MM.1S (cell line): ENCODE measurements at regions not wholly inside any gene's neighbourhood (a gene's known extent, or its start where the extent isn't known, plus 50 kb on each side); places are given as distances from the start of the nearest gene placed in this dataset.

ENCODE experiments used
- DNase-seq: peaks from one replicate; pipeline ENCODE4 v3.0.0-alpha.2; 2015
- H2AFZ ChIP-seq: fragments of 300-600 bp; sonication (generic); 2 replicates; pipeline ENCODE4 v1.6.0; 2016; ENCODE audit warnings: antibody characterized with exemption, low read length
- H3F3A ChIP-seq: fragments of 300-600 bp; sonication (generic); 2 replicates; pipeline ENCODE4 v1.6.1; 2016; ENCODE audit warnings: mild to moderate bottlenecking, antibody characterized with exemption, low read length, moderate library complexity, mixed read lengths; ENCODE audit not compliant: insufficient read depth
- H3K27ac ChIP-seq: fragments of 300-600 bp; sonication (generic); 2 replicates; pipeline ENCODE4 v1.5.1; 2016; ENCODE audit warnings: mild to moderate bottlenecking, low read length
- H3K27me3 ChIP-seq: fragments of 300-600 bp; sonication (generic); replicated peaks from 2 replicates; pipeline ENCODE4 v1.6.0; 2016; ENCODE audit warnings: low read length; ENCODE audit not compliant: insufficient read depth
- H3K36me3 ChIP-seq: fragments of 300-600 bp; sonication (generic); replicated peaks from 2 replicates; pipeline ENCODE4 v1.6.1; 2016; ENCODE audit warnings: mild to moderate bottlenecking, low read length, mixed read lengths; ENCODE audit not compliant: insufficient read depth
- H3K4me1 ChIP-seq: fragments of 300-600 bp; sonication (generic); 2 replicates; pipeline ENCODE4 v1.6.1; 2016; ENCODE audit warnings: low read length, mixed read lengths
- H3K4me2 ChIP-seq: fragments of 300-600 bp; sonication (generic); 2 replicates; pipeline ENCODE4 v1.6.0; 2016; ENCODE audit warnings: low read depth, low read length
- H3K4me3 ChIP-seq: fragments of 300-600 bp; sonication (generic); 2 replicates; pipeline ENCODE4 v1.5.1; 2016; ENCODE audit warnings: low read length, mixed read lengths
- H3K79me2 ChIP-seq: fragments of 300-600 bp; sonication (generic); 2 replicates; pipeline ENCODE4 v1.6.1; 2016; ENCODE audit warnings: mixed run types, low read length, mixed read lengths
- H3K9ac ChIP-seq: fragments of 300-600 bp; sonication (generic); 2 replicates; pipeline ENCODE4 v1.6.1; 2016; ENCODE audit warnings: low read length, mixed read lengths
- H3K9me2 ChIP-seq: fragments of 300-600 bp; sonication (generic); replicated peaks from 2 replicates; pipeline ENCODE4 v1.6.1; 2016; ENCODE audit warnings: mild to moderate bottlenecking, low read length, mixed read lengths; ENCODE audit not compliant: insufficient read depth
- H3K9me3 ChIP-seq: fragments of 300-600 bp; sonication (generic); replicated peaks from 2 replicates; pipeline ENCODE4 v1.6.1; 2016; ENCODE audit warnings: mild to moderate bottlenecking, low read length, mixed read lengths; ENCODE audit not compliant: insufficient read depth
- H4K20me1 ChIP-seq: fragments of 300-600 bp; sonication (generic); 2 replicates; pipeline ENCODE4 v1.6.1; 2016; ENCODE audit warnings: mild to moderate bottlenecking, low read length, moderate library complexity, mixed read lengths; ENCODE audit not compliant: insufficient read depth
- EZH2 ChIP-seq: fragments of 300-600 bp; sonication (generic); optimal IDR thresholded peaks from 2 replicates; pipeline ENCODE3; 2017; ENCODE audit warnings: low read depth, mild to moderate bottlenecking, antibody characterized with exemption, low read length, mixed read lengths
- EZH2phosphoT487 ChIP-seq: fragments of 300-600 bp; sonication (generic); IDR thresholded peaks from 2 replicates; pipeline ENCODE4 v1.6.1; 2018; ENCODE audit warnings: antibody characterized with exemption, low read length
- TF ChIP-seq, protein P1 (sequence below): fragments of 300-600 bp; sonication (generic); IDR thresholded peaks from 2 replicates; pipeline ENCODE4 v1.5.1; 2016; ENCODE audit warnings: antibody characterized with exemption, low read length, mixed read lengths

DNA sequence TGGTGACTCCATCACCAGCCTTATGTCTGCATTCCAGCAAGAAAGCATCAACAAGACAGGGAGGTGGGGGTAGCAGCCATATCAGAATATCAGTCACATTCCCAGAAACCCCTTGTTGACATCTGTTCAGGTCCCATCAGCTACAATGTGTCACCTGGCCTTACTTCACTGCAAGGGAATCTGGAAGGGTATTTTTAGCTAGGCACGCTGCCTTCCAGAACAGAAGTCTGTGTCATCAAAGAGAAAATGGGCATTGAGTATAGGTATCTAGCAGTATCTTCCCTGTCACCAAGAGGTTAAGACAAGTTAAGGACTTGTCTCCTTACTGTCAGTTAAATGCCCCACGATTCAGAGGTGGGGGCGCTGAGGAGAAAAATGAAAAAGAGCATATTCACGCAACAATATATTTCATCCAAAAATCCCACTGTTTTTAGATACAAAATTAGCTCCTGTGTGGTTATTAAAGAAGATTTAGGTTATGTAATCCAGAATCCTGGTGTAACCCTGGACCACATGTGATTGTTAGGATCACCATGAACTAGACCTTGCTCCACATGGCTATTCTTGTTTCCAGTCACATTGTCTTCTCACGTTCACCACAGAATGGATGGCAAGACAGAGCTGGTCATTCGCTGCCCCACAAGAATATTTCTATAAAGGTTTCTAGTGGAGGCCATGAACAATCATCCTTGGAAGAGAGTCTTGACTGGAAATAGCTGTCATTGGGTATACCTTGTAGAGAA, 60.0 kb upstream of the PDHA1 start:
- Histone ChIP-seq H3F3A (no peaks in the 10 kb centered on the region), H3K9me3 (no peaks in the 10 kb centered on the region), H3K79me2 (no peaks in the 10 kb centered on the region), H4K20me1 (no peaks in the 10 kb centered on the region), H3K9me2 (no peaks in the 10 kb centered on the region), H3K4me3 (no peak overlapping the region), H3K27me3 (no peaks in the 10 kb centered on the region), H3K9ac (no peak overlapping the region), H3K36me3 (no peaks in the 10 kb centered on the region), H3K27ac (no peak overlapping the region), H2AFZ (no peak overlapping the region), H3K4me2 (no peak overlapping the region), H3K4me1 (no peaks in the 10 kb centered on the region)
- TF ChIP-seq EZH2phosphoT487 (no peak), EZH2 (no peak)
- TF ChIP-seq, protein P1, sequence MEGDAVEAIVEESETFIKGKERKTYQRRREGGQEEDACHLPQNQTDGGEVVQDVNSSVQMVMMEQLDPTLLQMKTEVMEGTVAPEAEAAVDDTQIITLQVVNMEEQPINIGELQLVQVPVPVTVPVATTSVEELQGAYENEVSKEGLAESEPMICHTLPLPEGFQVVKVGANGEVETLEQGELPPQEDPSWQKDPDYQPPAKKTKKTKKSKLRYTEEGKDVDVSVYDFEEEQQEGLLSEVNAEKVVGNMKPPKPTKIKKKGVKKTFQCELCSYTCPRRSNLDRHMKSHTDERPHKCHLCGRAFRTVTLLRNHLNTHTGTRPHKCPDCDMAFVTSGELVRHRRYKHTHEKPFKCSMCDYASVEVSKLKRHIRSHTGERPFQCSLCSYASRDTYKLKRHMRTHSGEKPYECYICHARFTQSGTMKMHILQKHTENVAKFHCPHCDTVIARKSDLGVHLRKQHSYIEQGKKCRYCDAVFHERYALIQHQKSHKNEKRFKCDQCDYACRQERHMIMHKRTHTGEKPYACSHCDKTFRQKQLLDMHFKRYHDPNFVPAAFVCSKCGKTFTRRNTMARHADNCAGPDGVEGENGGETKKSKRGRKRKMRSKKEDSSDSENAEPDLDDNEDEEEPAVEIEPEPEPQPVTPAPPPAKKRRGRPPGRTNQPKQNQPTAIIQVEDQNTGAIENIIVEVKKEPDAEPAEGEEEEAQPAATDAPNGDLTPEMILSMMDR, result no peak
- DNase-seq, result no peak

DNA sequence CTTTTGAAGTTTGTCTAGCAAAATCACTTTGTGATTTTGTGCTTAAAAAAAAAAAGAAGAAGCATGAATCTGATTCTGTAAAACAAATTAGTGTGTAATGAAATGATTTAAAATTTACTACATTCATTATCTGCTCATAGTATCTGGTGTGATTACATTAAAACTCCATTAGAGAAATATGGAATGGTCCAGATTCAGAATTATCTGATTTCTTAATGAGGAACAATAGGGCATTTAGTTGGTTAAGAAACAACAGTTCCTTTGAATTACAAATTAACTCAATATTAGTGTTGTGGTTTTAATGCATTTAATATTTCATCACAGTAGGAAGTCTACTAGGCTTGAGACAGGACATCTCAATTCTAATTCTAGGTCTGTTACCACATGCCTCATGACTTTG, 57.9 kb upstream of the PDHA1 start:
- H3K4me3 ChIP-seq, result no peak overlapping the region
- H3K9me2 ChIP-seq, result no peaks in the 10 kb centered on the region
- no peak overlapping the region for H2AFZ ChIP-seq
- no peaks in the 10 kb centered on the region for H3K27me3 ChIP-seq
- no peak overlapping the region for H3K27ac ChIP-seq
- no peaks in the 10 kb centered on the region for H3K9me3 ChIP-seq
- H3K4me1 ChIP-seq, result no peaks in the 10 kb centered on the region
- no peak overlapping the region for H3K9ac ChIP-seq
- no peaks in the 10 kb centered on the region for H3K79me2 ChIP-seq
- H3K4me2 ChIP-seq, result no peak overlapping the region
- no peak for DNase-seq
- TF ChIP-seq, protein P1, result no peak
- no peak for TF ChIP-seq EZH2phosphoT487
- no peak for TF ChIP-seq EZH2
- H3K36me3 ChIP-seq, result no peaks in the 10 kb centered on the region
- no peaks in the 10 kb centered on the region for H3F3A ChIP-seq
- no peaks in the 10 kb centered on the region for H4K20me1 ChIP-seq

DNA sequence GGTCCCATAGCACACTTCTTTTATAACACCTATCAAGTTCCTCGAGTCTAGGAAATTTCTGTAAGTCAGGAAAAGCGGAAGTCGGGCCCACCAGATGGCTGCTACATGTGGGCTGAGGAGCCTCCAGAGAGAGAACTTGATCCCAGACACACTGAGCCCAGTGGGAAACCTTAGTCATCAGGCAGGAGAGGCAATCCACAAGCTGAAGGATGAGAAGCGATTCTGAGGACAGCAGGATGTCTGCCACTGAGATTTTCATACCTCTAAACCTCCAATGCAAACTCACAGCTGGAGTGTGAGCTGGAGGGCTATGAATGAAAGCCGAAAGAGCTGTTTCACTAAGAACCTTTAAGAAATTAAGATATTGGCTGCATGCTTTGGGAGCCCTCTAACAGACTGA, 52.6 kb upstream of the PDHA1 start:
- H3K9ac ChIP-seq, result no peak overlapping the region
- no peaks in the 10 kb centered on the region for H3K79me2 ChIP-seq
- no peaks in the 10 kb centered on the region for H3K4me1 ChIP-seq
- no peaks in the 10 kb centered on the region for H3K9me2 ChIP-seq
- no peaks in the 10 kb centered on the region for H3K9me3 ChIP-seq
- no peaks in the 10 kb centered on the region for H3K27me3 ChIP-seq
- no peaks in the 10 kb centered on the region for H3F3A ChIP-seq
- H3K27ac ChIP-seq, result no peak overlapping the region
- H3K36me3 ChIP-seq, result no peaks in the 10 kb centered on the region
- H3K4me3 ChIP-seq, result no peak overlapping the region
- H2AFZ ChIP-seq, result no peak overlapping the region
- H3K4me2 ChIP-seq, result no peak overlapping the region
- no peak for DNase-seq
- TF ChIP-seq EZH2, result no peak
- no peaks in the 10 kb centered on the region for H4K20me1 ChIP-seq

DNA sequence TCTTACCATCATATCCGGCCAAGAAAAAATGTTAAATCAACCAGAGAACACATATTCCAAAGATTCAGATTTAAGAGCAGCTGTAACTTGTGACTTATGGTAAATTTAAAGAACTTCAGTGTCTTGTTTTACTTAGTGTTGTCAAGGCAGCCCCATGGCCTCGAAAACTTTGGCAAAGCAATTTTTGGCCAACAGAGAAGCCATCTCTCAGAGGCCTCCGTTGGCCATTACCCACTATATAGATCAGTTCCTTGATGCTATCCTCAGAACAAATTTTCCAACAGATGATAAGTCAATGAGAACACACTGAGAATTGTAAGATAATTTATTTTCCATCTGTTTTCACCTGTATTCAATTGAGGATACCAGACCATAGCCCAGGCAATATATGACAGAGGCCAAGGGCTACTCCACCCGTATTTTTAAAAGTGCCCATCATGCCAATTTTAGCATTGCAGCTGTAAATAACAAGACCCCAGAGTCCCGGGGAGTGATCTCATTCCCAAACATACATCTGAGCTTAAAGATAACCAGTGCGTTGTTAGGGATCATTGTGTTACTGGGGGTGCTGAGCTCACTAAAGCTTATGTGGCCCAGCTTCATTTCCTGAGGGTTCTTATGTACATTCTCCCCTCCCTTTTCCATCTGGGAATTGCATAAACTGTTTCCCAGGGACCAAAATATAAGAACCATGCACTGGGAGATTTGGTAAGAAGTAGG, 50.0 kb upstream of the PDHA1 start:
- Histone ChIP-seq H3F3A (no peaks in the 10 kb centered on the region), H3K27me3 (no peaks in the 10 kb centered on the region), H3K9ac (no peak overlapping the region), H3K4me2 (no peak overlapping the region), H3K9me3 (no peaks in the 10 kb centered on the region), H3K9me2 (no peaks in the 10 kb centered on the region), H3K27ac (no peak overlapping the region), H3K4me3 (no peak overlapping the region), H3K36me3 (no peaks in the 10 kb centered on the region), H3K79me2 (no peaks in the 10 kb centered on the region), H4K20me1 (no peaks in the 10 kb centered on the region), H3K4me1 (no peaks in the 10 kb centered on the region), H2AFZ (no peak overlapping the region)
- TF ChIP-seq, protein P1, result no peak
- DNase-seq, result no peak
